AG04450 (cell line): ENCODE measurements at regions not wholly inside any gene's neighbourhood (a gene's known extent, or its start where the extent isn't known, plus 50 kb on each side); places are given as distances from the start of the nearest gene placed in this dataset.

Source experiments
- CTCF ChIA-PET: fragments of 300-600, 350-600 bp; formaldehyde crosslinking; extraction: SDS; loops from one replicate; lab custom pipeline; 2022; ENCODE audit warnings: antibody characterized with exemption, inconsistent platforms; lab: Charles Lee
- POLR2A ChIA-PET: fragments of 350-600 bp; formaldehyde crosslinking; extraction: SDS; loops from one replicate; lab custom pipeline; 2021; ENCODE audit warnings: antibody characterized with exemption, inconsistent platforms; lab: Yijun Ruan, JAX
- DNase-seq: peaks from one replicate; pipeline ENCODE4 v3.0.0-alpha.2; 2011; ENCODE audit warnings: low read depth, low spot score
- H3K27ac ChIP-seq: one replicate; pipeline ENCODE4 v1.5.1; 2012; ENCODE audit warnings: low read depth, low read length, control low read depth
- H3K27me3 ChIP-seq: one replicate; pipeline ENCODE4 v1.6.0; 2012; ENCODE audit warnings: low read length; ENCODE audit not compliant: control insufficient read depth, insufficient read depth
- H3K4me3 ChIP-seq: 2 replicates; pipeline ENCODE4 v1.5.1; 2011; ENCODE audit warnings: mild to moderate bottlenecking, low read depth, low read length, control low read depth
- H3K9me3 ChIP-seq: 2 replicates; pipeline ENCODE4 v1.5.1; 2012; ENCODE audit warnings: low read length; ENCODE audit not compliant: control insufficient read depth, insufficient read depth
- TF ChIP-seq, protein P1 (sequence below): IDR thresholded peaks from 2 replicates; pipeline ENCODE4 v1.5.1; 2011; ENCODE audit warnings: low read depth, low read length, control low read depth, inconsistent platforms

DNA sequence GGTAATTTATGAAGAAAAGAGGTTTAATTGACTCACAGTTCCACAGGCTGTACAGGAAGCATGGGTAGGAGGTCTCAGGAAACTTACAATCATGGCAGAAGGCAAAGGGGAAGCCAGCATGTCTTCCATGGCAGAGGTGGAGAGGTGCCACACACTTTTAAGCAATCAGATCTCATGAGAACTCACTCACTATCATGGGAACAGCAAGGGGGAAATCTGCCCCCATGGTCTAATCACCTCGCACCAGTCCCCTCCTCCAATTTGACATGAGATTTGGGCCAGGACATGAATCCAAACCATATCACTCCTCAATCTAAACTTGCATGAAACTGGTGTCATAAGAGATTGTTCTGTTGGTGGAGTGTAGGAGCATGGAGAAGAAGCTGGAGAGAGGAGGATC lies 51.6 kb upstream of the CCN6 start:
- CTCF ChIA-PET = interaction anchor here (0.7 kb wide), 1 partner anchor 39 kb away, joined by 3 read pairs; no protein-coding TSS in a partner anchor
- H3K4me3 ChIP-seq = no peak overlapping the region
- peaks cover 3% of the 10 kb centered on the region; the same call in 1 of the 2 replicates for H3K9me3 ChIP-seq
- DNase-seq = no peak
- no peak overlapping the region for H3K27ac ChIP-seq
- H3K27me3 ChIP-seq = no peaks in the 10 kb centered on the region
- POLR2A ChIA-PET = no interaction called here
- TF ChIP-seq, protein P1, sequence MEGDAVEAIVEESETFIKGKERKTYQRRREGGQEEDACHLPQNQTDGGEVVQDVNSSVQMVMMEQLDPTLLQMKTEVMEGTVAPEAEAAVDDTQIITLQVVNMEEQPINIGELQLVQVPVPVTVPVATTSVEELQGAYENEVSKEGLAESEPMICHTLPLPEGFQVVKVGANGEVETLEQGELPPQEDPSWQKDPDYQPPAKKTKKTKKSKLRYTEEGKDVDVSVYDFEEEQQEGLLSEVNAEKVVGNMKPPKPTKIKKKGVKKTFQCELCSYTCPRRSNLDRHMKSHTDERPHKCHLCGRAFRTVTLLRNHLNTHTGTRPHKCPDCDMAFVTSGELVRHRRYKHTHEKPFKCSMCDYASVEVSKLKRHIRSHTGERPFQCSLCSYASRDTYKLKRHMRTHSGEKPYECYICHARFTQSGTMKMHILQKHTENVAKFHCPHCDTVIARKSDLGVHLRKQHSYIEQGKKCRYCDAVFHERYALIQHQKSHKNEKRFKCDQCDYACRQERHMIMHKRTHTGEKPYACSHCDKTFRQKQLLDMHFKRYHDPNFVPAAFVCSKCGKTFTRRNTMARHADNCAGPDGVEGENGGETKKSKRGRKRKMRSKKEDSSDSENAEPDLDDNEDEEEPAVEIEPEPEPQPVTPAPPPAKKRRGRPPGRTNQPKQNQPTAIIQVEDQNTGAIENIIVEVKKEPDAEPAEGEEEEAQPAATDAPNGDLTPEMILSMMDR = no peak
